Upper lobe of right lung (tissue), 1 donor: ENCODE measurements at regions not wholly inside any gene's neighbourhood (a gene's known extent, or its start where the extent isn't known, plus 50 kb on each side); places are given as distances from the start of the nearest gene placed in this dataset.

Experiments used
- ATAC-seq: fragments of 200-7000 bp; cut with Tn5 transposase; one replicate; pipeline ENCODE4 v1.9.1; 2020; ENCODE audit warnings: mild to moderate bottlenecking, moderate library complexity
- DNase-seq: peaks from one replicate; pipeline ENCODE4 v3.0.0-alpha.2; 2020
- H3K27ac ChIP-seq: fragments of 200-600 bp; one replicate; pipeline ENCODE4 v1.8.0; 2022
- H3K27me3 ChIP-seq: fragments of 200-600 bp; one replicate; pipeline ENCODE4 v1.8.0; 2022; ENCODE audit warnings: mild to moderate bottlenecking
- H3K36me3 ChIP-seq: fragments of 200-600 bp; one replicate; pipeline ENCODE4 v1.8.0; 2022
- H3K4me1 ChIP-seq: fragments of 200-600 bp; one replicate; pipeline ENCODE4 v1.8.0; 2022
- H3K4me3 ChIP-seq: fragments of 200-600 bp; one replicate; pipeline ENCODE4 v1.8.0; 2022; ENCODE audit warnings: mild to moderate bottlenecking
- H3K9me3 ChIP-seq: fragments of 200-600 bp; one replicate; pipeline ENCODE4 v1.8.0; 2022
- intact Hi-C: fragments of 100-400 bp; cut with DNase I; formaldehyde crosslinking; loops from one replicate; pipeline ENCODE4 v1.11.0; 2022
- TF ChIP-seq, protein P1 (sequence below): fragments of 200-600 bp; IDR thresholded peaks from one replicate; pipeline ENCODE4 v1.8.0; 2022; ENCODE audit warnings: antibody characterized with exemption
- donor health status: DM: no; HTN: yes; CAD: no; lungs with severe emphysema.

- H3K27ac ChIP-seq: no peak overlapping the region
- ATAC-seq: no peak
- H3K4me1 ChIP-seq: no peaks in the 10 kb centered on the region
- no peaks in the 10 kb centered on the region for H3K9me3 ChIP-seq
- DNase-seq: no peak
- TF ChIP-seq, protein P1, sequence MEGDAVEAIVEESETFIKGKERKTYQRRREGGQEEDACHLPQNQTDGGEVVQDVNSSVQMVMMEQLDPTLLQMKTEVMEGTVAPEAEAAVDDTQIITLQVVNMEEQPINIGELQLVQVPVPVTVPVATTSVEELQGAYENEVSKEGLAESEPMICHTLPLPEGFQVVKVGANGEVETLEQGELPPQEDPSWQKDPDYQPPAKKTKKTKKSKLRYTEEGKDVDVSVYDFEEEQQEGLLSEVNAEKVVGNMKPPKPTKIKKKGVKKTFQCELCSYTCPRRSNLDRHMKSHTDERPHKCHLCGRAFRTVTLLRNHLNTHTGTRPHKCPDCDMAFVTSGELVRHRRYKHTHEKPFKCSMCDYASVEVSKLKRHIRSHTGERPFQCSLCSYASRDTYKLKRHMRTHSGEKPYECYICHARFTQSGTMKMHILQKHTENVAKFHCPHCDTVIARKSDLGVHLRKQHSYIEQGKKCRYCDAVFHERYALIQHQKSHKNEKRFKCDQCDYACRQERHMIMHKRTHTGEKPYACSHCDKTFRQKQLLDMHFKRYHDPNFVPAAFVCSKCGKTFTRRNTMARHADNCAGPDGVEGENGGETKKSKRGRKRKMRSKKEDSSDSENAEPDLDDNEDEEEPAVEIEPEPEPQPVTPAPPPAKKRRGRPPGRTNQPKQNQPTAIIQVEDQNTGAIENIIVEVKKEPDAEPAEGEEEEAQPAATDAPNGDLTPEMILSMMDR: no peak
- no peaks in the 10 kb centered on the region for H3K36me3 ChIP-seq
- no peak overlapping the region for H3K4me3 ChIP-seq
- intact Hi-C loops: no loop called here
- H3K27me3 ChIP-seq: no peaks in the 10 kb centered on the region
These were observed 166.5 kb downstream of the VEGFA start for GRCh38 chr6:43936476-43936875.

GRCh38 chr6:43935921-43936439 is 166.0 kb downstream of the VEGFA start:
- H3K4me1 ChIP-seq: no peaks in the 10 kb centered on the region
- ATAC-seq (no peak), DNase-seq (no peak)
- no peak overlapping the region for H3K27ac ChIP-seq
- H3K9me3 ChIP-seq: no peaks in the 10 kb centered on the region
- H3K36me3 ChIP-seq: no peaks in the 10 kb centered on the region
- TF ChIP-seq, protein P1: no peak
- intact Hi-C loops: no loop called here
- no peaks in the 10 kb centered on the region for H3K27me3 ChIP-seq
- H3K4me3 ChIP-seq: no peak overlapping the region

- intact Hi-C loops: no loop called here
- Histone ChIP-seq H3K4me1 (no peaks in the 10 kb centered on the region), H3K9me3 (no peaks in the 10 kb centered on the region), H3K36me3 (no peaks in the 10 kb centered on the region), H3K27me3 (no peaks in the 10 kb centered on the region), H3K4me3 (no peak overlapping the region), H3K27ac (no peak overlapping the region)
- TF ChIP-seq, protein P1: no peak
- DNase-seq: no peak
- no peak for ATAC-seq
These were observed 165.0 kb downstream of the VEGFA start for GRCh38 chr6:43934803-43935602.

DNA sequence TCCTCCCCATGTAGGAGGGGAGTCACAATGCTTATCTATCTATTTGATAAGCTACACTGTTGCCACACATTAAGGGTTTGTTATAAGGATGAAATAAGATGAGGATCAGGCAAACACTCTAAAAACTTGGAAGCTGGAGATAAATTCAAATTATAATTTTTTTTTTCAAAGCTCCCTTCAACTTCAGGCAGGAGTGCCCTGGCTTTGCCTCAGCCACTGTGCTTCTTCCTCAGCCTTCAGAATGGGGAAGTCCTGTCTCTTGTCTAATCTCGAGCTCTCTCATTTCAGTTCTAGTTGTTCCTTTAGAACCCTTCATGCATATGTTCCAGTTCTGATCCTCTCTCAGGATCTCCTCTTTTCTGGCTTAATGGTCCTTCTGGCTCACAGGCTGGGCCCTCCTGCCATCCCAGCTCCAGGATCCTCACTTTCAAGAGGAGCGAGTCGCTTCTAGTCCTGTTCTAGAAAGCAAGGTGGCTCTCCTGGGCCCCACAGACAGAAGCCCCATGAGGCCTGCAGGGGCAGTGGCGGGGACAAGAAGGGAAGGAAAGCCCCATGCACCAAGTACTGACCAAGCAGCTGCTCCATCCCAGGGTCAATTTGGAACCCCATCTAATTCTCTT is 164.3 kb downstream of the VEGFA start:
- intact Hi-C loops: no loop called here
- no peak for DNase-seq

GRCh38 chr6:43933148-43933885 is 163.3 kb downstream of the VEGFA start:
- ATAC-seq (no peak), DNase-seq (peak; percentile 48)
- H3K27me3 ChIP-seq: no peaks in the 10 kb centered on the region
- no peak overlapping the region for H3K4me3 ChIP-seq
- TF ChIP-seq, protein P1: no peak
- H3K36me3 ChIP-seq: no peaks in the 10 kb centered on the region
- intact Hi-C loops: no loop called here
- H3K27ac ChIP-seq: no peak overlapping the region
- no peaks in the 10 kb centered on the region for H3K9me3 ChIP-seq
- H3K4me1 ChIP-seq: no peaks in the 10 kb centered on the region

More for the DNA sequence above, 164.3 kb downstream of the VEGFA start:
- no peaks in the 10 kb centered on the region for H3K9me3 ChIP-seq
- H3K4me3 ChIP-seq: no peak overlapping the region
- TF ChIP-seq, protein P1: no peak
- H3K27me3 ChIP-seq: no peaks in the 10 kb centered on the region
- ATAC-seq: no peak
- H3K36me3 ChIP-seq: no peaks in the 10 kb centered on the region
- H3K4me1 ChIP-seq: no peaks in the 10 kb centered on the region
- H3K27ac ChIP-seq: no peak overlapping the region
